ENCODE measurements at regions not wholly inside any gene's neighbourhood (a gene's known extent, or its start where the extent isn't known, plus 50 kb on each side); places are given as distances from the start of the nearest gene placed in this dataset.
"Not testable (repeated sequence)": the region's sequence is repeated elsewhere in the genome, so short reads cannot be mapped to it uniquely, and the experiment has no call there.

DNA sequence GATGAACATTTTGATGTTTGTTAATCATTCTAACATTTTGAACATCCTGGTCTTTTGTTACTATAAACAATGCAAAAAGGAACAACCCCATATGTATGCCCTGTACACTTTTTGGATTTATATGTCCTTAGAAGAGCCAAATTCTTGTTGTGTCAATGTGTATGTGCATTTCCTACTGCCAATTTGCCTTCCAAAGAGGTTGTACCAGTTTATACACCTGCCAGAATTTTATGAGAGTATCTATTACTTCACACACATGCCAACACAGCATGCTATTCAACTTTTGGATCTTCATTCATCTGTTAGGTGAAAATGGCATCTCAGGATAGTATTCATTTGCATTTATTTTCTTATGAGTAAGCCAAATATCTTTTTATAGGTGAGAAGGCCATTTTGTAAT lies 162.0 kb upstream of the SEMA6A start:
- Mint-ChIP-seq H3K4me1 (ENCODE audit: low read depth) (no peaks in the 10 kb centered on the region), H3K27me3 (peaks cover 10% of the 10 kb centered on the region), H3K27ac (no peak overlapping the region), H3K9me3 (ENCODE audit: low read depth) (no peaks in the 10 kb centered on the region), H3K36me3 (no peaks in the 10 kb centered on the region), H3K4me3 (no peak overlapping the region)

DNA sequence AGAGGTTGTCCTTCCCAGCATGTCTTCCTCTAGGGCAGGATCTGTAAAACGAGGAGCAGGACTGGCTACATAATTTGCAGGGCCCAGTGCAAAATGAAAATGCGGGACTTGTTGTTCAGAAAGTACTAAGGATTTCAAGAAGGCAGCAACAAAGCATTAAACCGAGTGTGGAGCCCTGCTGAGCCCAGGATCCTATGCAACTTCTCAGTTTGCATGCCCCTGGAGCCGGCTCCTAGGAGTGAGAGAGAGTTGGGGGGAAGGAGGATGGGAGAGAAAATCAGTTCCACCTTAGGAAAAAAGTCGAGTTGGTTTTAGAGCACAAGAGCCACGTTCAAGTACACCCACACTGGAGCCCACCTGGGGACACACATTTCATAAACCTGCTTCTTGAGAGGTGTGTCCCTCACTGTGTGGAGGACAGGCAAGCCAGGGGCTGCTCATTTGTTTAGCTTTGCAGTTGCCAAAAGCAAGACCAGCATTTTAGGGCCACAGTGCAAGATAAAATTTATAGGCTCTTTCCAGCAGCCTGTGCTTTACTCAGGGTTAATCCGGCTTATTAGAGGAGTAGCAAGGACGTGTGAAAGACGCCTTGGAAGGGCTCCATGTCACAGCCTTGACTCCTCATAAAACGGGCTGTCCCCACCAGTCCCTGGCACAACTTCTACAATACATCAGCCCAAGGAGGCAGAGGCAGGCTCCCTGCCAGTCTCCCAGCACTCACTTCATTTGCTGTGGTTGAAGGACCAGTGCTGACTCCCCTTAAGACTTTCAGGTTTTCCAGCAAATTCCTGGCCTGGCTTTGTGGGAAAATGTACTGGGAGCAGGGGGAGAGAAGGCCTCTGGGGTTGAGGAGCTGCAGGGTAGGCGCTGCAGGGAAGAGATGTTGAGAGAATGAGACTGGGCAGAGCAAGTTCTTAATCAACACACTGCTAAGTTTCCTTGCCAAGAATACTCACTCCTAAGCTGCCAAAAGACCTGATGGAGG lies 159.7 kb upstream of the SEMA6A start:
- Mint-ChIP-seq H3K4me3 (no peak overlapping the region), H3K4me1 (ENCODE audit: low read depth) (no peaks in the 10 kb centered on the region), H3K36me3 (no peaks in the 10 kb centered on the region), H3K27me3 (peaks cover 8% of the 10 kb centered on the region), H3K9me3 (ENCODE audit: low read depth) (no peaks in the 10 kb centered on the region), H3K27ac (no peak overlapping the region)

GRCh38 chr5:116732591-116732990 lies 158.0 kb upstream of the SEMA6A start:
- H3K36me3 Mint-ChIP-seq = no peaks in the 10 kb centered on the region

GRCh38 chr5:116731432-116731831 lies 156.8 kb upstream of the SEMA6A start:
- Mint-ChIP-seq H3K36me3 (no peaks in the 10 kb centered on the region), H3K9me3 (ENCODE audit: low read depth) (no peaks in the 10 kb centered on the region), H3K4me1 (ENCODE audit: low read depth) (no peaks in the 10 kb centered on the region), H3K4me3 (no peak overlapping the region), H3K27ac (no peak overlapping the region), H3K27me3 (peaks cover 4% of the 10 kb centered on the region)

More at GRCh38 chr5:116732591-116732990, 158.0 kb upstream of the SEMA6A start:
- Mint-ChIP-seq H3K4me1 (ENCODE audit: low read depth) (no peaks in the 10 kb centered on the region), H3K4me3 (no peak overlapping the region), H3K27ac (no peak overlapping the region), H3K27me3 (peaks cover 2% of the 10 kb centered on the region), H3K9me3 (ENCODE audit: low read depth) (no peaks in the 10 kb centered on the region)

GRCh38 chr5:116730706-116731105 lies 156.1 kb upstream of the SEMA6A start:
- no peak overlapping the region for H3K27ac Mint-ChIP-seq
- no peaks in the 10 kb centered on the region for H3K36me3 Mint-ChIP-seq
- H3K9me3 Mint-ChIP-seq (ENCODE audit: low read depth) = no peaks in the 10 kb centered on the region
- no peak overlapping the region for H3K4me3 Mint-ChIP-seq
- peaks cover 6% of the 10 kb centered on the region for H3K27me3 Mint-ChIP-seq
- no peaks in the 10 kb centered on the region for H3K4me1 Mint-ChIP-seq (ENCODE audit: low read depth)

DNA sequence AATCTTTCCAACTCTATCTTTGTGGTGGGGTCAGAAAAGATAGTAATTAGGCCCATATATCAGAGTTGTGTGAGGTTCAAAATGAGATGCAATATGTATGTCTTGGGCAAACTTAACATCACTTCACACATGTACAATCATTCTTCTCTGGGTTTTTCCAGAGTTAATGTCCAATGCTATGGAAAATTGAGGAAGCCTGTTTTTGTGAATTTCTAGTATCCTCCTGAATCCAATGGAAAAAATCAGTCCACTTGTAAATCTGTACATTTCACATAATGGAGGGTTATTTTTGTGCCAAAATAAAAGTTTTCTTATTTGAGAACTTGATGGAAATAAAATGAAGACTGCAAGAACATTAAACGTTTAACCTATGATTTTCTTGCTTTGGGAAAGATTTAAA lies 155.6 kb upstream of the SEMA6A start:
- Mint-ChIP-seq H3K27me3 (peaks cover 7% of the 10 kb centered on the region), H3K4me3 (no peak overlapping the region), H3K4me1 (ENCODE audit: low read depth) (no peaks in the 10 kb centered on the region), H3K9me3 (ENCODE audit: low read depth) (no peaks in the 10 kb centered on the region), H3K27ac (no peak overlapping the region), H3K36me3 (no peaks in the 10 kb centered on the region)

GRCh38 chr5:116727248-116727647 lies 152.6 kb upstream of the SEMA6A start:
- H3K36me3 Mint-ChIP-seq = no peaks in the 10 kb centered on the region
- H3K27me3 Mint-ChIP-seq = peaks cover 11% of the 10 kb centered on the region
- no peak overlapping the region for H3K27ac Mint-ChIP-seq
- no peaks in the 10 kb centered on the region for H3K9me3 Mint-ChIP-seq (ENCODE audit: low read depth)
- H3K4me3 Mint-ChIP-seq = no peak overlapping the region
- no peaks in the 10 kb centered on the region for H3K4me1 Mint-ChIP-seq (ENCODE audit: low read depth)

- not testable (repeated sequence) for H3K27ac Mint-ChIP-seq; H3K4me1 Mint-ChIP-seq (ENCODE audit: low read depth); H3K36me3 Mint-ChIP-seq; H3K4me3 Mint-ChIP-seq; H3K9me3 Mint-ChIP-seq (ENCODE audit: low read depth); H3K27me3 Mint-ChIP-seq
Observed at GRCh38 chr5:116726180-116726579, 151.6 kb upstream of the SEMA6A start.

DNA sequence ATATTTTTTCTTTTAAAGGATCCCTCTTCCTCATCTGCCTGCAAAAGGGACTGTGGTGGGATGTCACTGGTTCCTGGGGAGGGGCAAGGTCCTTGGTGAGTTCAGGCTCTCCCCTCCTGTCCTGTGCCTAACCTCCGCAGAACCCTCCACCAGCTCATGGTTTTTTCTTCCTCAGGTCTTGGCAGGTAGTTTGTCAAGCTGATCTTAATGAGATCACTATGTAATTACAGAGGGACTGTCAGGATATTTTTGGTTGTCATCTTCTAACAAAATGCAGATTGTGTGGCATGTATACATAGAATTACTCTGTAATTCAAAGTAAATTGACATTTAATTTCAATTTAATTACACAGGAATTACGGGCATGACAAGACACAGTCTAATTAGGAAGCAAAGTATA lies 150.3 kb upstream of the SEMA6A start:
- H3K9me3 Mint-ChIP-seq (ENCODE audit: low read depth) = no peaks in the 10 kb centered on the region
- peaks cover 8% of the 10 kb centered on the region for H3K27me3 Mint-ChIP-seq
- no peaks in the 10 kb centered on the region for H3K36me3 Mint-ChIP-seq
- H3K4me3 Mint-ChIP-seq = no peak overlapping the region
- no peak overlapping the region for H3K27ac Mint-ChIP-seq
- no peaks in the 10 kb centered on the region for H3K4me1 Mint-ChIP-seq (ENCODE audit: low read depth)

DNA sequence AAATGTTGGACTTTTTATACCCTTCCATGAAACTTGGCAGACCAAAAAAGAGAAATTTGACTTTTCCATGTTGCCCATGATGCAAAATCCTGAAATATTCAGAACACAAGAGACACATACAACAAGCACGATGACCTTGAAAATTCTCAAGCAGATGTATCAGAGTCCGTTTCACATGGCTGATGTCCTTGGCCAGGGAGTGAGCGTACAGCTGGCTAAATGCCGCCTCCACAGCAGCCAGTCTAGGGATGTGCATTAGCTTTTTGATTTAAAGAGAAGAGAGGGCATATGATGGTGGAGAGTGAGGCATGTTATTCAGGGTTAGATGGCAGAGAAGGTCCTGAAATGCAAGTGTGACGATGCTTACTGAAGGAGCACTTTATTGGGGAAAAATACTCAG lies 148.0 kb upstream of the SEMA6A start:
- H3K4me3 Mint-ChIP-seq = no peak overlapping the region
- H3K27me3 Mint-ChIP-seq = peaks cover 8% of the 10 kb centered on the region
- no peaks in the 10 kb centered on the region for H3K9me3 Mint-ChIP-seq (ENCODE audit: low read depth)
- H3K27ac Mint-ChIP-seq = no peak overlapping the region
- H3K36me3 Mint-ChIP-seq = no peaks in the 10 kb centered on the region
- no peaks in the 10 kb centered on the region for H3K4me1 Mint-ChIP-seq (ENCODE audit: low read depth)

DNA sequence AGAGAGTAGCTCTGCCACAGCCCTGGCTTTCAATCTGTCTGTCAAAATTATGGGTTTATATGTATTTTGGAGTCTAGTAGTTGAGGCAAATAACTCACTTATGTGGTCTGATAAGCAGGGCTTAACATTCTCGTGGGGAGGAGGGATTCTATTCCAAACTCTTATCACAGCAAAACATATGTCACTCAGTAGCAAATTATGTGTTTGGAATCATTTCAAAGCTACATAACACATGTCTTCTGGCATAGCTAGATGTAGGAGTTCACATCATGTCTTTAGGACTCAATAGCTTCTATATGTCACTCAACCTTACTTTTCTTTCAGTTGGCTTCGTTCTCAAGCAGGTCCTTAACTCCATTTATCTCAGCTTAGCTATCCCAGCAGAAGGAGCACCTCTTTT lies 144.5 kb upstream of the SEMA6A start:
- Mint-ChIP-seq H3K9me3 (ENCODE audit: low read depth) (no peaks in the 10 kb centered on the region), H3K27ac (no peak overlapping the region), H3K4me3 (no peak overlapping the region), H3K36me3 (no peaks in the 10 kb centered on the region), H3K27me3 (peaks cover 6% of the 10 kb centered on the region), H3K4me1 (ENCODE audit: low read depth) (no peaks in the 10 kb centered on the region)

- H3K27ac Mint-ChIP-seq = no peak overlapping the region
- H3K4me3 Mint-ChIP-seq = no peak overlapping the region
- no peaks in the 10 kb centered on the region for H3K4me1 Mint-ChIP-seq (ENCODE audit: low read depth)
- no peaks in the 10 kb centered on the region for H3K36me3 Mint-ChIP-seq
- H3K9me3 Mint-ChIP-seq (ENCODE audit: low read depth) = no peaks in the 10 kb centered on the region
- peaks cover 5% of the 10 kb centered on the region for H3K27me3 Mint-ChIP-seq
Observed at GRCh38 chr5:116718317-116718716, 143.7 kb upstream of the SEMA6A start.

DNA sequence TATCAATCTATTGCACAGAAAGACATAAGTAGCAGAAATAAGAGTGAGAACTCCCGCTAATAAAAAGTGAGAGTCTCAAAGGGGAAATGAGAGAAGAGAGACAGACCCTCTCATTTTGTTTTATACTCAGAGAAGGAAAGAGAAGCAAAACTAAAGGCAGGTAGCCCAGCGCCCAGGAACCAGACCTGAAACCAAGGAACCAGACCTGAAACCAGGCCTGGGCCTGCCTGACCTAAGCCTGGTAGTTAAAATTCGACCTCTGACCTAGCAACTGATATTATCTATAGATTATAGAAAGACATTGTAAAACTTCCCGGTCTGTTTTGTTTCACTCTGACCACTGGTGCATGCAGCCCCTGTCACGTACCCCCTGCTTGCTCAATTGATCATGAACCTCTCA lies 134.5 kb upstream of the SEMA6A start:
- H3K9me3 Mint-ChIP-seq (ENCODE audit: low read depth) = no peaks in the 10 kb centered on the region

DNA sequence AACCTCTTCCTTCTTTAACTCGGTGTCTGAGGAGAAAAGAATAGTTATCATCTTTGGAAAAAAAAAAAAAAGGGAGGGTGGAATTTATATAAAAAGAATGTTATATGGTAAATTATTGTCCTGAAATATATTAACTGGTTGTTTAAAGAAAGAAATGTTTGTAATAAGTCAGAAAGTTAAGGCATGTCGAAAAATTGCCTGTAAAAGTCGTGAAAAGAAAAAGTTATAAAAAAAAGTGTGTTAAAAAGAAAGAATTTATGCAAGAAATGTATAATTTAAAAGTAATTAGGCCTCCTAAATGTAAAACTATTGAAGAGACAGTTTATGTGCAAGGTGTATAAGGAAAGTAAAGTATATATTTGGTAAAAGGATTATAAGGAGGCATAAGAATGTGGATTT lies 130.5 kb upstream of the SEMA6A start:
- not testable (repeated sequence) for H3K4me3 Mint-ChIP-seq; H3K9me3 Mint-ChIP-seq (ENCODE audit: low read depth); H3K27me3 Mint-ChIP-seq; H3K4me1 Mint-ChIP-seq (ENCODE audit: low read depth); H3K36me3 Mint-ChIP-seq; H3K27ac Mint-ChIP-seq

More for the DNA sequence above, 134.5 kb upstream of the SEMA6A start:
- Mint-ChIP-seq H3K27me3 (no peaks in the 10 kb centered on the region), H3K27ac (no peak overlapping the region), H3K36me3 (no peaks in the 10 kb centered on the region), H3K4me1 (ENCODE audit: low read depth) (no peaks in the 10 kb centered on the region), H3K4me3 (no peak overlapping the region)

DNA sequence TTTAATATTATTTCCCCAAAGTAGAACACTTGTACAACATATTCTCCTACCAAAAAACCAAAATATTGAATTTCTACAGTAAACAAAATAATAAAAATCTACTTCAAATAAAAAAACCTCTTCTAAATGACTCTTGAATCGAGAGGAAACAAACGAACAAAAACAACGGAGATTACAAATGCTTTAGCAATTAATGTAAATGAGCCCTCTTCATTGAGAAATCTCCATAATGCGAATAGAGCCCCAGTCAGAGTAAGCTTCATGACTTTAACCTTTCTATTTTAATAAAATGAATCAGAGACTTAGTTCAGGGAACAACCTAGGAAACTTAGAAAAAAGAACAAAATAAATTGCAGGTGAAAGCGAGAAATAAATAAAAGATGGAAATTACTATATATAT lies 129.3 kb upstream of the SEMA6A start:
- Mint-ChIP-seq H3K36me3 (no peaks in the 10 kb centered on the region), H3K27ac (no peak overlapping the region), H3K4me1 (ENCODE audit: low read depth) (no peaks in the 10 kb centered on the region), H3K4me3 (no peak overlapping the region), H3K27me3 (no peaks in the 10 kb centered on the region), H3K9me3 (ENCODE audit: low read depth) (no peaks in the 10 kb centered on the region)

DNA sequence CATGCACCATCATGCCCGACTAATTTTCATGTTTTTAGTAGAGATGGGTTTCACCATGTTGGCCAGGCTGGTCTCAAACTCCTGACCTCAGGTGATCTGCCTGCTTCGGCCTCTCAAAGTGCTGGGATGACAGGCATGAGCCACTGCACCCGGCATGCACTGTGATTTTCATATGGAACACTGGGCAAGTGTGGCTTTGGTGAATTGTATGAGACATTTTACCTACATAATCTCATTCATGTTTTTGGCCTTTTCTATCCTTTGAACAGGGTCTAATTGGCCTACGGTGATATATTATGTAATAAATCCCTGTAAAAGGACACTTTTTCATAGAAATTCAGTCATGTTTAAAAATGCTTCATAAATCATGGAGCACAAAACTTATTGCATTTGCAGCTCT lies 128.7 kb upstream of the SEMA6A start:
- H3K4me1 Mint-ChIP-seq (ENCODE audit: low read depth) = no peaks in the 10 kb centered on the region
- no peaks in the 10 kb centered on the region for H3K9me3 Mint-ChIP-seq (ENCODE audit: low read depth)
- no peak overlapping the region for H3K4me3 Mint-ChIP-seq
- H3K27ac Mint-ChIP-seq = no peak overlapping the region
- H3K27me3 Mint-ChIP-seq = no peaks in the 10 kb centered on the region
- H3K36me3 Mint-ChIP-seq = no peaks in the 10 kb centered on the region
